ENCODE measurements at regions not wholly inside any gene's neighbourhood (a gene's known extent, or its start where the extent isn't known, plus 50 kb on each side); places are given as distances from the start of the nearest gene placed in this dataset.
A peak's percentile ranks its signal among the peaks of the same experiment; 100 is the strongest.

- peak; percentile 96 to 99 for DNase-seq (ENCODE audit: low read depth in 2 of 2)
- no peak for TF ChIP-seq CTCF (IDR thresholded peaks at IDR 0.05; ENCODE audit: low read depth, low read length)
- H3K4me3 ChIP-seq (replicated peaks in 1 of 2; ENCODE audit: low read depth in 2 of 2, low read length in 2 of 2), result no peak overlapping the region
These were observed 175.8 kb downstream of the TTC8 start for GRCh38 chr14:89000007-89000942.

- no peak overlapping the region for H3K4me3 ChIP-seq (replicated peaks in 1 of 2; ENCODE audit: low read depth in 2 of 2, low read length in 2 of 2)
- peak; percentile 52 for DNase-seq (ENCODE audit: low read depth in 2 of 2)
- no peak for TF ChIP-seq CTCF (IDR thresholded peaks at IDR 0.05; ENCODE audit: low read depth, low read length)
These were observed 179.7 kb downstream of the TTC8 start for GRCh38 chr14:89004166-89004565.

- no peak overlapping the region for H3K4me3 ChIP-seq (replicated peaks in 1 of 2; ENCODE audit: low read depth in 2 of 2, low read length in 2 of 2)
- no peak for DNase-seq (ENCODE audit: low read depth in 2 of 2)
- no peak for TF ChIP-seq CTCF (IDR thresholded peaks at IDR 0.05; ENCODE audit: low read depth, low read length)
These were observed 183.5 kb downstream of the TTC8 start for GRCh38 chr14:89007906-89008305.

- no peak for TF ChIP-seq CTCF (IDR thresholded peaks at IDR 0.05; ENCODE audit: low read depth, low read length)
- peak in 1 of 2 donors; percentile 43 for DNase-seq (ENCODE audit: low read depth in 2 of 2)
- no peak overlapping the region for H3K4me3 ChIP-seq (replicated peaks in 1 of 2; ENCODE audit: low read depth in 2 of 2, low read length in 2 of 2)
These were observed 187.2 kb downstream of the TTC8 start for GRCh38 chr14:89011355-89012281.

- no peak for DNase-seq (ENCODE audit: low read depth in 2 of 2)
- TF ChIP-seq CTCF (IDR thresholded peaks at IDR 0.05; ENCODE audit: low read depth, low read length), result no peak
- no peak overlapping the region for H3K4me3 ChIP-seq (replicated peaks in 1 of 2; ENCODE audit: low read depth in 2 of 2, low read length in 2 of 2)
These were observed 188.0 kb downstream of the TTC8 start for GRCh38 chr14:89012282-89013097.

- H3K4me3 ChIP-seq (replicated peaks in 1 of 2; ENCODE audit: low read depth in 2 of 2, low read length in 2 of 2), result no peak overlapping the region
- peak; percentile 53 for TF ChIP-seq CTCF (IDR thresholded peaks at IDR 0.05; ENCODE audit: low read depth, low read length)
- DNase-seq (ENCODE audit: low read depth in 2 of 2), result peak; percentile 26 to 62
These were observed 188.7 kb downstream of the TTC8 start for GRCh38 chr14:89013098-89013504.

All from cardiac fibroblast (primary cell).